ENCODE measurements at regions not wholly inside any gene's neighbourhood (a gene's known extent, or its start where the extent isn't known, plus 50 kb on each side); places are given as distances from the start of the nearest gene placed in this dataset.

- H3K4me3 ChIP-seq (ENCODE audit: low read depth, poor library complexity, severe bottlenecking), result no peak overlapping the region
- intact Hi-C loops (cut with DNase I; ENCODE audit: low total_unique reads), result loop anchor here (5.0 to 10.0 kb wide), 3 partner anchors 466 to 768 kb away; partner anchors contain the start of gene PLXNA1
- TF ChIP-seq POLR2A (IDR thresholded peaks at IDR 0.05) (no peak), CTCF (IDR thresholded peaks at IDR 0.05) (no peak)
- DNase-seq (ENCODE audit: low spot score in 2 of 2), result peak in 1 of 2 donors; percentile 74
- WGBS, 2 donors, result 86 to 90% methylated on average over 8 of the region's 8 CpGs
These were observed 140.2 kb downstream of the TPRA1 start for GRCh38 chr3:127450331-127450730.

GRCh38 chr3:127449486-127450212, 140.9 kb downstream of the TPRA1 start:
- DNase-seq (ENCODE audit: low spot score in 2 of 2), result peak in 1 of 2 donors; percentile 23
- intact Hi-C loops (cut with DNase I; ENCODE audit: low total_unique reads), result loop anchor here (5.0 to 10.0 kb wide), 3 partner anchors 465 to 767 kb away; partner anchors contain the start of gene PLXNA1
- no peak overlapping the region for H3K4me3 ChIP-seq (ENCODE audit: low read depth, poor library complexity, severe bottlenecking)
- WGBS, 2 donors, result 61 to 65% methylated on average over 8 of the region's 8 CpGs
- TF ChIP-seq POLR2A (IDR thresholded peaks at IDR 0.05) (no peak), CTCF (IDR thresholded peaks at IDR 0.05) (no peak)

- peak in 1 of 2 donors; percentile 65 for DNase-seq (ENCODE audit: low spot score in 2 of 2)
These were observed 141.9 kb downstream of the TPRA1 start for GRCh38 chr3:127448671-127449070.

GRCh38 chr3:127448161-127448561, 142.4 kb downstream of the TPRA1 start:
- TF ChIP-seq POLR2A (IDR thresholded peaks at IDR 0.05) (no peak), CTCF (IDR thresholded peaks at IDR 0.05) (no peak)
- intact Hi-C loops (cut with DNase I; ENCODE audit: low total_unique reads), result no loop called here
- H3K4me3 ChIP-seq (ENCODE audit: low read depth, poor library complexity, severe bottlenecking), result no peak overlapping the region
- WGBS, 2 donors, result 44 to 49% methylated on average over 3 of the region's 3 CpGs
- DNase-seq (ENCODE audit: low spot score in 2 of 2), result peak in 1 of 2 donors; percentile 72

More at GRCh38 chr3:127448671-127449070, 141.9 kb downstream of the TPRA1 start:
- intact Hi-C loops (cut with DNase I; ENCODE audit: low total_unique reads), result no loop called here
- 70 to 85% methylated on average over 3 of the region's 3 CpGs for WGBS, 2 donors
- no peak overlapping the region for H3K4me3 ChIP-seq (ENCODE audit: low read depth, poor library complexity, severe bottlenecking)
- TF ChIP-seq POLR2A (IDR thresholded peaks at IDR 0.05) (no peak), CTCF (IDR thresholded peaks at IDR 0.05) (no peak)

- H3K4me3 ChIP-seq (ENCODE audit: low read depth, poor library complexity, severe bottlenecking), result no peak overlapping the region
- intact Hi-C loops (cut with DNase I; ENCODE audit: low total_unique reads), result no loop called here
- TF ChIP-seq POLR2A (IDR thresholded peaks at IDR 0.05) (no peak), CTCF (IDR thresholded peaks at IDR 0.05) (no peak)
- WGBS, 2 donors, result 53 to 74% methylated on average over 4 of the region's 4 CpGs
- peak in 1 of 2 donors; percentile 42 for DNase-seq (ENCODE audit: low spot score in 2 of 2)
These were observed 143.8 kb downstream of the TPRA1 start for GRCh38 chr3:127446756-127447155.
